Common myeloid progenitor, CD34-positive (primary cell): ENCODE measurements at regions not wholly inside any gene's neighbourhood (a gene's known extent, or its start where the extent isn't known, plus 50 kb on each side); places are given as distances from the start of the nearest gene placed in this dataset.

ENCODE experiments used
- CTCF ChIA-PET: fragments of 350-600 bp; sonication (Branson Sonifier 250); formaldehyde crosslinking; loops from one replicate; lab custom pipeline; 2021; ENCODE audit warnings: antibody characterized with exemption; lab: Charles Lee
- POLR2A ChIA-PET: fragments of 350-600 bp; sonication (Branson Sonifier 250); formaldehyde crosslinking; loops from one replicate; lab custom pipeline; 2021; ENCODE audit warnings: antibody characterized with exemption; lab: Charles Lee
- DNase-seq, 3 donors: peaks; one replicate each; pipeline versions ENCODE4 v3.0.0 to v3.0.0-alpha.2; 2013
- H3K27ac ChIP-seq, 2 experiments: 1 replicate in 1 of 2; 2 replicates in 1 of 2; pipeline ENCODE4 v1.7.0; 2013; ENCODE audit warnings: inconsistent platforms in 2 of 2, low read length in 2 of 2, mild to moderate bottlenecking in 2 of 2, low read depth in 1 of 2, moderate library complexity in 1 of 2; ENCODE audit not compliant: severe bottlenecking in 2 of 2, insufficient read depth in 1 of 2, poor library complexity in 1 of 2
- H3K27me3 ChIP-seq, 5 experiments: replicated peaks in 2 of 5; 1 replicate in 3 of 5; 2 replicates in 2 of 5; pipeline versions ENCODE4 v1.6.1 to v1.7.0; 2013; ENCODE audit warnings: low read length in 4 of 5, mild to moderate bottlenecking in 2 of 5, moderate library complexity in 2 of 5, inconsistent platforms in 1 of 5; ENCODE audit not compliant: insufficient read depth in 5 of 5, control insufficient read depth in 4 of 5
- H3K36me3 ChIP-seq, 4 experiments: 1 replicate in 2 of 4; 2 replicates in 2 of 4; pipeline versions ENCODE4 v1.6.1 to v1.7.0; 2013; ENCODE audit warnings: low read length in 3 of 4, control low read depth in 1 of 4, mild to moderate bottlenecking in 1 of 4; ENCODE audit not compliant: control insufficient read depth in 4 of 4, insufficient read depth in 4 of 4
- H3K4me1 ChIP-seq, 4 experiments: 1 replicate in 3 of 4; 2 replicates in 1 of 4; pipeline versions ENCODE4 v1.6.1 to v1.7.1; 2013; ENCODE audit warnings: low read length in 3 of 4, mild to moderate bottlenecking in 3 of 4, control low read depth in 1 of 4, inconsistent platforms in 1 of 4, moderate library complexity in 1 of 4; ENCODE audit not compliant: control insufficient read depth in 4 of 4, insufficient read depth in 4 of 4; ENCODE audit errors: control extremely low read depth in 1 of 4
- H3K4me3 ChIP-seq, 7 experiments: 1 replicate in 4 of 7; 2 replicates in 3 of 7; pipeline versions ENCODE4 v1.5.1 to v1.7.0; 2013; ENCODE audit warnings: mild to moderate bottlenecking in 7 of 7, low read length in 6 of 7, moderate library complexity in 6 of 7, inconsistent platforms in 2 of 7, low read depth in 2 of 7, control low read depth in 1 of 7; ENCODE audit not compliant: insufficient read depth in 4 of 7, control insufficient read depth in 1 of 7; ENCODE audit errors: extremely low read depth in 1 of 7
- H3K9me3 ChIP-seq, 5 experiments: 1 replicate in 4 of 5; 2 replicates in 1 of 5; pipeline versions ENCODE4 v1.6.1 to v1.7.1; 2013; ENCODE audit warnings: low read length in 4 of 5, mild to moderate bottlenecking in 2 of 5, inconsistent platforms in 1 of 5, low read depth in 1 of 5, moderate library complexity in 1 of 5; ENCODE audit not compliant: control insufficient read depth in 4 of 5, insufficient read depth in 2 of 5; ENCODE audit errors: control extremely low read depth in 1 of 5
- WGBS: methylation state at CpG from one replicate; pipeline ENCODE4 v1.1.5; 2013; ENCODE audit not compliant: insufficient coverage; 5-methylcytosine and 5-hydroxymethylcytosine counted together

GRCh38 chr4:100953616-100954015, 393.7 kb downstream of the PPP3CA start:
- H3K36me3 ChIP-seq = no peaks in the 10 kb centered on the region
- H3K4me1 ChIP-seq = no peaks in the 10 kb centered on the region
- H3K4me3 ChIP-seq = no peak overlapping the region
- H3K9me3 ChIP-seq = no peaks in the 10 kb centered on the region
- ChIA-PET POLR2A (interaction anchor here (1.1 kb wide), 1 partner anchor 8 kb away, joined by 3 read pairs; no protein-coding TSS in a partner anchor), CTCF (interaction anchor here (1.1 kb wide), 1 partner anchor 9 kb away, joined by 3 read pairs; no protein-coding TSS in a partner anchor)
- no peak overlapping the region for H3K27ac ChIP-seq
- DNase-seq = no peak
- no peaks in the 10 kb centered on the region for H3K27me3 ChIP-seq

- Histone ChIP-seq H3K27me3 (no peaks in the 10 kb centered on the region), H3K9me3 (no peaks in the 10 kb centered on the region), H3K36me3 (no peaks in the 10 kb centered on the region), H3K27ac (no peak overlapping the region), H3K4me3 (no peak overlapping the region), H3K4me1 (no peaks in the 10 kb centered on the region)
- WGBS = 100% methylated on average over 2 of the region's 4 CpGs
- ChIA-PET CTCF (no interaction called here), POLR2A (interaction anchor here (1.1 kb wide), 1 partner anchor 9 kb away, joined by 3 read pairs; no protein-coding TSS in a partner anchor)
- DNase-seq = no peak
Observed at GRCh38 chr4:100952590-100952989, 394.7 kb downstream of the PPP3CA start.

GRCh38 chr4:100949350-100949935, 397.9 kb downstream of the PPP3CA start:
- Histone ChIP-seq H3K4me3 (no peak overlapping the region), H3K36me3 (no peaks in the 10 kb centered on the region), H3K9me3 (no peaks in the 10 kb centered on the region), H3K4me1 (no peaks in the 10 kb centered on the region), H3K27ac (no peak overlapping the region), H3K27me3 (no peaks in the 10 kb centered on the region)
- CTCF ChIA-PET = no interaction called here
- 93% methylated on average over 1 of the region's 3 CpGs for WGBS
- POLR2A ChIA-PET = no interaction called here
- DNase-seq = no peak

GRCh38 chr4:100948911-100949310, 398.4 kb downstream of the PPP3CA start:
- CTCF ChIA-PET = no interaction called here
- WGBS = 100% methylated on average over 1 of the region's 4 CpGs

GRCh38 chr4:100945789-100946188, 401.5 kb downstream of the PPP3CA start:
- no peak for DNase-seq
- no peak overlapping the region for H3K4me3 ChIP-seq
- POLR2A ChIA-PET = no interaction called here
- no peaks in the 10 kb centered on the region for H3K4me1 ChIP-seq
- H3K27ac ChIP-seq = no peak overlapping the region
- peaks cover 0 to 3% (median 0%) of the 10 kb centered on the region in 5 experiments for H3K9me3 ChIP-seq
- CTCF ChIA-PET = no interaction called here
- H3K27me3 ChIP-seq = no peaks in the 10 kb centered on the region
- H3K36me3 ChIP-seq = no peaks in the 10 kb centered on the region

More at GRCh38 chr4:100948911-100949310, 398.4 kb downstream of the PPP3CA start:
- no peak overlapping the region for H3K27ac ChIP-seq
- no peaks in the 10 kb centered on the region for H3K9me3 ChIP-seq
- no peaks in the 10 kb centered on the region for H3K27me3 ChIP-seq
- POLR2A ChIA-PET = no interaction called here
- DNase-seq = no peak
- no peaks in the 10 kb centered on the region for H3K36me3 ChIP-seq
- no peaks in the 10 kb centered on the region for H3K4me1 ChIP-seq
- H3K4me3 ChIP-seq = no peak overlapping the region

- Histone ChIP-seq H3K36me3 (no peaks in the 10 kb centered on the region), H3K4me1 (no peaks in the 10 kb centered on the region), H3K4me3 (no peak overlapping the region), H3K9me3 (peaks cover 0 to 3% (median 0%) of the 10 kb centered on the region in 5 experiments), H3K27me3 (no peaks in the 10 kb centered on the region), H3K27ac (no peak overlapping the region)
- no peak for DNase-seq
- CTCF ChIA-PET = no interaction called here
- 100% methylated on average over 2 of the region's 2 CpGs for WGBS
- POLR2A ChIA-PET = no interaction called here
Observed at GRCh38 chr4:100938698-100939097, 408.6 kb downstream of the PPP3CA start.

GRCh38 chr4:100936661-100937375, 410.5 kb downstream of the PPP3CA start:
- ChIA-PET CTCF (interaction anchor here (0.7 kb wide), 1 partner anchor 1298 kb away, joined by 3 read pairs; no protein-coding TSS in a partner anchor), POLR2A (no interaction called here)
- no peak overlapping the region for H3K4me3 ChIP-seq
- no peaks in the 10 kb centered on the region for H3K27me3 ChIP-seq
- no peak overlapping the region for H3K27ac ChIP-seq
- H3K4me1 ChIP-seq = no peaks in the 10 kb centered on the region
- H3K9me3 ChIP-seq = no peaks in the 10 kb centered on the region
- no peak for DNase-seq
- no peaks in the 10 kb centered on the region for H3K36me3 ChIP-seq
- WGBS = 100% methylated on average over 1 of the region's 4 CpGs
